GM19240 (cell line): ENCODE measurements at regions not wholly inside any gene's neighbourhood (a gene's known extent, or its start where the extent isn't known, plus 50 kb on each side); places are given as distances from the start of the nearest gene placed in this dataset.

Experiments
- DNase-seq: peaks from one replicate; pipeline ENCODE4 v3.0.0; 2011; ENCODE audit warnings: low spot score; ENCODE audit not compliant: insufficient read length

DNA sequence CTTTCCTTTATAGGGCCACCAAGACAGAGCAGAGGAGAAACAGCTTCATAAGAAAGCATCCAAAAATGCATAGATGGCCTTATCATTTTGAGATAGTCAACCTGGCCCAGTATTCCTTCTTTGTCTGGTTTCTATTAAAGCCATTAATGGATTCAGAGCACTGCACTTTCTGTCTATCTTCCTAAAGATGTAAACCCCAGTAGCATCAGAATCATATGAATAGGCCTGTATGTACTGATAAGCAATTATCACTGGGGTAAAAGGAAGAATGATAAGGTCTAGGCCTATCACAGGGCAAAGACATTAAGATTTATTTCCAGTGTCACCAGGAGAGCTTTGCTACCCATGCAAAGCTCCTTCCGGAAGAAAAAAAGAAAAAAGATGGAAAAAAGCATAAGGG lies 432.5 kb upstream of the C9orf72 start:
- no peak for DNase-seq

DNA sequence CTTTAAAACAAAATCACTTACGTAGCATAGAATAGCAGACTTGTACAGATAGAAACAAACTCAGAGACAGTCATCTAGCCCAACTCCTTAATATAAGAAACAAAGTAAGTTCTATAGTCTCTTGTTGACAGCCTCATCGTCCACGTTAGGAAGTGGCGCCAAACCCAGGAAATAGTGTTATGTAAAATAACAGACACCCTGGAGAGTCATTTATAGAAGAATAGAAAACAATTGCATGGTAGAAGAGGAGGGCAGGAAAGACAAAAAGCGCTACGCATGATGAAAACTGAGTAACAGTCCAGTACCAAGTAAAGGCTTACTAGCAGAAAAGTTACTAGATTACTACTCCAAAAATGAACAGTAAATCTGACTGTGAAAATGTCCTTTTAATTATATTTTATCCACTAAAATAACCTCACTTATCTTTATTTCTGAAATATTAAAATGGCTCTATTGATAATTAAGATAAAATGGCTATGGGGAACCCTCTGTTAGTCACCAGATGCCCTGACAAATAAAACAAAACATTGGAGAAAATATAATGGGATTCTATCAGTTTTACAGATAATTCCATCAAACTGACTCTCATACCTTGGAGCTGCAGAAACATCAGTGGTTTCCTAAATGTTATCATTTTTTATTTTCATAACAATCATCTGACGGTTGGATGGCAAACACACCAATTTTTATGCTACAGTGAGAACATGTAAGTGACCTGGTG lies 434.0 kb upstream of the C9orf72 start:
- no peak for DNase-seq

DNA sequence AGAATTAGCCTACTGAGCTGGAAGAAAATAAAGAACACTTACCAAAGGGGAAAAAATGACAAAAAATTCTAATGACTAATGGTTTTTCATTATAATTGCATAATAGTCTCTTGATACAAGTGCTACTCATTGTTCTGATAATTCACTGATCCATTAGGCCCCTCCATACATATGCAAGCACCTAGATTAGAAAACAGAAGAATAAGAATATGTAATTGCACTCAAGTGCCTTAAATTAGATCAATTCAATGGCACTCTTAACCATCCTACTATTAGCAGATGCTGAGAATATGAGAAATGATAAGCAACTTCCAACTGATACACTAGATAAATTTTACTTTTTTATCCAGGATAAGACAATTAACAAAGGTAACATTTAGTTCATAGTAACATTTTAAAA lies 440.9 kb upstream of the C9orf72 start:
- no peak for DNase-seq

DNA sequence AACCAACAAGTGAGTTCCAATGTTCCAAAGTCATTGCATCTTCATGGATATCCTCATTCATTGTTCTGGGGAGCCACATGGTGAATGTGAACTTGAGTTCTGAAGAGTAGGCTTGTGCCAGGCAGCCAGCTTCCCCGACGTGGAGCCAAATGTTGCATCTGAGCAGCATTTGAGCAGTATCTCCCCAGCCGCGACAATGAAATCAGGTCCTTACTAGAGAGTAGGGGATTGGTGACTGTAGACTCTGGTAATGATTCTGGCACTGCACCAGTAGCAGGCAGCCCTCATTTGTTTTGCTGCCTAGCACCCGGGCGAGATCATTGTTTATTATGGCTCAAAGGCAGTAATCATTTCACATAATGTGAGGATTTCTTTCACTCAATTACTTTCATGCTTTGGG lies 451.4 kb upstream of the C9orf72 start:
- DNase-seq, result no peak

DNA sequence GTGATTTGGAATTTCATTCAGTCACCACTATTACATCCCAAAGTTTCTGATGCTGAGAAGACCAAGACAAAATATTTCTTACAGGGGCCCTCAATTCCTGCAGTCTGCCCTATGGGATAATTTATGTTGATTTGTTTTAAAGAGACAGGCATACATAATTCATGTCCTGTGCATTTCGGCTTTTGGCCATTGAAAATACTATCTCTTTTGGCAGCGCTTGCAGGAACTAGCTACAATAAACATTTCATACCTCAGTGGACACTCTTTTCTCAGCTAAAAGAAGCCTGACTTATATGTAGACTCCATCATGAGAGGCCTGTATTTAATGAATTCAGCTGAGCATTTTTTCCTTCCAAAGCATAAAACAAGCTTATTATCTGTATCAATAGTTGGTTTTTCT lies 451.9 kb upstream of the C9orf72 start:
- DNase-seq, result no peak

DNA sequence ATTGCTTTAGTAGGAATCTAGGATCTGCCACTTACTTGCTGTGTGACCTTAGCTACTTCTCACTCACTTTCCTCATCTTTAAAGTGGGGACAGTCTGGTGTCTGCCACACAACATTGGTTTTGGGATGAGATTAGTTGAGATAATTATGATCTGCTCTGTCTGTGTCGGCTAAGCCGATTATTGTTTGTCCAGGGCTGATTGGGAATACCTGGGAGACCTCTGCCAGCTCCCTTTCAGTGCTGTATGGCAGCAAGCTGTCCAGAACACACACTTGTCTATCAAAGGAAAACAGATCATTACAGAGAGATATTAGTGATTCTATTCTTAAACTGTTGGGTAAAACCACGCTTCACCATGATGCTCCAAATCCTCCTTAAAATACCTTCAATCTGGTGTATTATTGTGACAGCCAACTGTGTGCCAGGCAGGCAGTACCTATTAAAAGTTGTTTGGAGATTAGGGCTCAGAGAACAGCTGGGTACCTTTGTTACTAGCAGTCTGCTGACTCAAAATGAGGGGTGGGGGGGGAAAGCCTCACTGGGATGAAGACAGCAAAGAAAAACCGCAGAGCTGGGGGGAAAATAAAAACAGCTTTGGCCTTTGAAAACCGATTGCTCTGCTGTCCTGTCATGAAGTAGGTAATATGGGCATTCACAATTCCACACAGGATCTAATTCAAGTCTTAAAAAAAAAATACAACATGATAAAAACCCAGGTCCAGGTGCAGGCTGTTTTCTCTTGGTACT lies 458.4 kb upstream of the C9orf72 start:
- no peak for DNase-seq

DNA sequence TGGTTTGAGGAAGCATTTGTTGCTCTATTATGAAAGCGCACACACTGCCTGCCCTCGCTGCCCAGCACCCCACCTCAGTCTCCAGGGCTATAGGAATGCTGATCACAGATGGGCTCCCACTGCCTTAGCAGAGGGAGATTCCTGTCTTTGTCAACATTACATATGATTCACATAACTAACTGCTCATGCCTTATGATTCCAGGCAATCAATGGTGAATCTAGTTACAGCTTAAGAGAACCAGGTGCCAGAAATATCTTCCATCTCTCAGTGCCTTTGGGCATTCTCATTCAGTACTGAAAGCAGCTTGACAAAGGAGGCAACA lies 458.9 kb upstream of the C9orf72 start:
- DNase-seq, result no peak

DNA sequence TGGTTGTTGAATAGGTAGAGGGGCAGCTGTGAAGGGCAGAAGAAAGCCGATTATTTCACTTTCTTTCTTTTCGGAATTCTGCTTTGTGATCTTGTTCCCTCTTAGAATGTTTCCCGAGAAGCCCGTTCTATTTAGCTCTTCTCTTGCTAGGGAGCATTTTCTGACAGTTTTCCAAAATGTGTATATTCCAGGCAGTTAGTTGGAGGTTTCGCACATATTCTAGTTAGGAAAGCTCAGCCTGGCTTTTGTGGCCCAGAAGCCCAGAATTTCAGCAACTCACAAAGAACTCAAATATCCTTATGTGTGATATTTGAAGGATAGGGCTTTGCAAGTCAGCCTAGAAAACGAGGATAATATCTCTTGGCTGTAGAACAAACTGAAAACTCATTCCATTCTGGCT lies 461.0 kb upstream of the C9orf72 start:
- no peak for DNase-seq

DNA sequence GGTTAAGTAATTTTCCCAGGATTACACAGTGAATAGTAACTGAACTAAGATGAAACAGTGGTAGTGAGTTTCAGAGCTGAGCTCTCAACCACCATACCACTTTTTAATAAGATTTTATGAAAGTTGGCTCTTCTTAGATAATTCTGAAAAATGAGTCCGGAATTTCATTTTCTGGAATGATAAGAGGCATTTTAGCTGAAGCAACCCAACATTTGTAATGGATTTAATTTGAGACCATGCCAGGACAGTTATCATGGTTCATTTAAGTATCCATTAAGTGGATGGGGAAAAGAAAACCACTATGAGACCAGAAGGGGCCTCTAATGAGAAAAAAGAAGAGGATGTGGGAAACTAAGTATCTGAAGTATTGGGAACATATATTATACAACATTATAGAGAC lies 464.7 kb upstream of the C9orf72 start:
- DNase-seq, result no peak

DNA sequence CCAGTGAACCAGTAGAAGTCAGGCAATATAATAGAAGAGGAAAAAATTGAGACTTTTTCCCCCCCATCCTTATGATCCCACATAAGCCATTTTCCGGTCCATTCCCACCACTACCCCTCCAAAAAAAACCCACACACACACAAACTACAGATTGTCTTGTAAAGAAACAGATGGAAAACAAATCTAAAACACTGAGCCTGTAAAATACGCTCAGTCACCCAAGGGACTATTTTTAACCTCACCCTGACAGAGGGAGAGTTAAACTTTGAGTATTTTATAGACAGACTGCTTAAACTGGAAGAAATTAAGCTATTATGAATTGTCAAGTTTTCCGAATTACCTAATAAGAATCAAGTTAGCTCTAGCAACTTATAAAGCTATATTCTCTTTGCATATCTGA lies 471.8 kb upstream of the C9orf72 start:
- DNase-seq, result no peak

DNA sequence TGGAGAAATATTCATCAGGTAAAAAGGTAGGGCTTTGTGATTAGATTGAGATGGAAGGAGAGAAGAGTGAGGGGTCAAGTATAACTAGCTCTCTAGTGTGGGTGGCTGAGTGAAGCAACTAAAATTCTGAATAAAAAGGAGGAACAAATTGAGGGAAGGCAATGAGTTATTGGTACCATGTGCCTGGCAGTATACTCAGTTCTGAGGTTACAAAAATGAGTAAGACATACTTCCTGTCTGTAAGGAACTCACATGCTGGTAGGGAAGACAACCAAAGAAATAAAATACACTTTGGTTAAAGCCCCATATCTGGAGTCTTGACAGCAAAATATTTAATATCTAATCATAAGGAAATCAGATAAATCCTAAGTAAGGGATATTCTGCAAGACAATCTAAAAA lies 476.8 kb upstream of the C9orf72 start:
- DNase-seq, result no peak

DNA sequence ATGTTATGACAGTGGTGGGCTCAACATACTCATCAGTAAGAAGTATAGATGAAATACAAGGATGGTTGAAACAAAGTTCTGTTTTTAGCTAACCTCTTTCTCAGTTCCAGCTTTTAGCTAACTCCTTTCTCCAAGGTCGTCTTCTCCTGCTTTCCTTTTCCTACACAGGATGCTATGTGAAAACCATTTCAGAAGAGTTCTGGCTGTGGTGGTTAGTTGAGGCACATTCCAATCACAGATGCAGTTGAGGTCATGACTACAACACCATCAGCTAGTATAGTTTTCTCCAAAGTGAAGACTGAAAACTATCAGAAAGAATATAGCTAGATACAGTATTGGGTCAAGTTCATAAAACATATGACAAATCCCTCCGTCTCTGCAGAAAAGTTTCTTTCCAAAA lies 477.7 kb upstream of the C9orf72 start:
- DNase-seq, result no peak

DNA sequence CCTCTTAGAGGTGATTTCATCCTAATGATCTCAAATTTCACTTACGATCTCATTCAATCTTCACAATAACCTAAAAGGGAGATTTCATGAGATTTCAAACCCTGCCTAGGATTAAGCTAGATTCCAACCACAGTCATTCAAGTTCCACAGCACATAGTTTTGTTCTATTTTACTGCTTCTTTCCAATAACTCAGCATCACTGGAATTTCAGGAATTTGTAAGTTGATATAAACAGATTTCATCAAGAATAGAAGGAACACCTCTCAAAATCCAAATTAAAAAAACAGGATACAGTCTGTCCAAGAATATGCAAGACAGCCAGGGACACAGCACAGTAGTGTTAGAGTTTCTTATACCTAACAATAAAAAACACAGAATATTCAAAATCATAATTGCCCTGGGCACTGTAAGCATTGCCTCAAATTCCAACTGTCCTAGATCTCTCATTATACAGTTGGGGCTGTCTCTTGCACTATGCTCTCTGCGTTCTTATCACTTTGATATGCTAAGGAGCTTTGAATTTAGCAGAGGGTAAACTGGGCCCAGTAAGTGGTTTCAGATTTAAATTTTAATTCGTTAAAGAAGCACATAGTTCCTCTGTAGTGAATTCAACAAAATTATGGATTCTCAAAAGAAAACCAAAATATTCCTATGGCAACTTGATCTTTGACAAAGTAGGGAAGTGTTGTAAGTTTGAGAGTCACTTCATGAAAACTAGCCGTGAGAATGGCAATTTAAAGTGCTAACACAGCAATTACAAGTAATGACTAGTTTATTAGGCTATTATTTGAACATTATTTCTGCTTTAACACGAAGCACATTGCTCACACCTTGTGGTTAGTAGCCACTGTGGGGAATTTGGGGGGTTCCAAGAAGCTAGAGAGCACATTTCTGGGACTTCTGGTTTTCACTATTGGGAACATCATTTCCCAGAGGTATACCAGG lies 478.6 kb upstream of the C9orf72 start:
- DNase-seq, result no peak

DNA sequence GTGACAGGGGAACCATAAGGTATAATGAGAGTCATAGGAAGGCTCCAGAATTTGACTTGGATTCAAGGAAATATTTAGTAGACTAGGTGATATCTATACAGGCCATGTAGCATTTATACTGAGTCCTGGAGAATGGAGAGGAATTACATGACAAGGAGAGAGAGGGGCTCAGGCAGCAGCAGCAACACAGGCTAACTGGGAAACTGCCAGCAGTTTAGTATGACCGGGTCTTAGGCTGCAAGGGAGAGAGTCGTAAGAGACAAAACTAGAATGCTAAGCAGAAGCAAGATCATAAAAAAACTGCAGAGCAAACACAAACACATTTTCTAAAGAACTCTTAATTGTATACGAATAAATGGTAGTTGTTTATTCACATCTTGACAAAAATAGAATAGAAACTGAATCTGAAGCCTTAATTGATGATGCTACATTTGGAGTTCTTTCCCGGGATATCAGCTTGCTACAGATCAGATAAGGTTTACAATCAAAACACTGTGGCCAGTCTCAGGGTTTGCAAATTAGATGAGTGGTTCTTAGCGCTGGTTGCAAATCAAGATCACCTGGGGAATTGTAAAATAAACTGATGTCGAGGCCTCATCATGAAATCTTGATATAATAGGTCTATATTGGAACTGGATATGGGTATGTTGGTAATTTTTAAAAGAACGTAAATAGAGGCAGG lies 480.0 kb upstream of the C9orf72 start:
- no peak for DNase-seq

DNA sequence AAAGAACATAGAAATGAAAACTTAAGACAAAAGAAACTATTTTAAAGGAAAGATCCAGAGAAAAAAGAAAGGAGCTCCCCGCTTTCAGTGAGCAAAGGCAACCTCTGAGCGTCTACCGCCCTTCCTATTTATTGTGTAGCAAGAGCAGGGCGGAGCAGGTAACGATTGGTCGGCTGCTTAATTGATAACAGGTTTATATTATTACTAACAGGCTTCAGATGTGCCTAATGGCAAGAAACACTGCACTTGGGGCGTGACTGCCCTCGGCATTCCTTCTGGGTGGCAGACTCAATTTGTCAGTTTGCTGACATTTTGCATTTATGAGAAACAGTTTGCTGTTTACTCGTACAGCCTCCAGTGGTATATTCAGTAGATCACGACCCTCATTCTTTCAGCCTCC lies 482.7 kb upstream of the C9orf72 start:
- DNase-seq, result no peak

DNA sequence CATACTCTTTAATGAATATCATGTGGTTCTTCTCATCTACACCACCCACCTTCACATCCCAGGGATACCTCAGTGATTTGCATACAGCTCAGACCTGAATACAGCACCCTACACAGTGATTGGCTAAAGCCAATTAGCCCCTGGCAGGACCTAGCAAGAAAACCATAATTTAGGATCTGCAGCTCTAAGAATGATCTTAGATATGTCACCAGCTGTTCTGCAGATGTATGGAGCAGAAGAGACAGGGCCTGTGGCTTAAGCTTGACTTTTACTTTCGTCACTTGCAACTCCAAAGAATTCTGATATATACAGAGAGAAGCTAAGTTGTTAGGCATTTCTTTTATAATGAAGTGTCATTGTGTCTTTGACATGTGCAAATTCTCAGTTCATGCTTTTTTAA lies 483.2 kb upstream of the C9orf72 start:
- no peak for DNase-seq

DNA sequence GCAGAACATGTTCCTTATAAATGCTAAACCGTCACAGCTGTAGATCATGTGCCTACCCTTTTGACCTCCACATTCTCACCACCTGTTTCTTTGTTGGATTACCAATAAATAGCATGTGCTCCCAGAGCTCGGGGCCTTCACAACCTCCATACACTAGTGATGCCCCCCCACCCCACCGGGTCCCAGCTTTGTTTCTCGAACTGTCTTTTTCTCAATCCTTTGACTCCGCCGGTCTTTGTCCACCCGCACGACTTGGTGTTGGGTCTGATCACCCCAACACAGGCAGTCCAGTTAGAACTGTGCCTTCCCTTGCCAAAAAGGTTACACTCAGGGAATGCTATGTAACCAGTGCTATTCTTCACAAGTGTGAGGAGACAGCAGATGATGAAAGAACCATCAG lies 485.9 kb upstream of the C9orf72 start:
- no peak for DNase-seq

DNA sequence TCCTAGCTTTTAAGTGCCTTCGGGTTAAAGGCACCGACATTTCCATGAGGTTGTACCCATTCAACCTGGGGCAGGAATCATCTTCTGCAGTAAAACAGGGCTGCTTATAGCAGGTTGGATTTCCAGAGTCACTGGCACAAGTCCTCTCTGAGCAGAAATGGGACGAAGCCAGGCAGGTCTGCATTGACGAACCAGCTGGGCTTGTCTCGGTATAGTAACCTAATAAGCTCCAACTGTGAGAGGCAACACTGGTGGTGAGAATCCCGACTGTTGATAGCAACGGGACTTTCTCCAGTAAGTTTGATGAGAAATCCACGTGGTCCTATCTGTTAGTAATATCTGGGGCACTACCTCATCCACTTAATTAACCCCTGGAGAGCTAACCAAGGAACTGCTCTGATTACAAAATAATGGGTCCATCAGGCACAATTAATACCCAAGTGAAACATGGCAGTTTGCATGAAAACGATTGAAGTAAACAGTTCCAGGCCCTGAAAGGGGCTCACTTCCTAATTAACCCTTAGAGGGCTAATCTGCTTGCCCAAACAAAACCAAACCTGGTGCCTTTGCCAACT lies 491.0 kb upstream of the C9orf72 start:
- no peak for DNase-seq

DNA sequence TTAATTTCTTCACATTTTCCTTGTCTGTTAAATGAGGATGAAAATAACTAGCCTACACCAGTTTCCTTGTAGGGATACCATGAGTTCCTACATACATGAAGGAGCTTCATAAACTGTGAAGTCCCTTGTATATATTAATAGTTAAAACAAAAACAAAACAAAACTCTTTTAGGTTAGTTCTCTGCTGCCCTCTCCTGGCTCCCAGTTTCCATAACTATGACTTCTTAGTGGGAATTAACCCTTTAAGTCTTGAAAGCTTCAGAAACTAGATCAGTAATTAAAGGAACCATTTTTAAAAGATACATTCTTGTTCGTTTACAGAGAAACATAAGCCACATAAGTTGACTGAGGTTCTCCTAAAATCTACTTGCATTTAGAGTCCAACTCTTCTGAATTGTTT lies 500.0 kb upstream of the C9orf72 start:
- DNase-seq, result no peak

DNA sequence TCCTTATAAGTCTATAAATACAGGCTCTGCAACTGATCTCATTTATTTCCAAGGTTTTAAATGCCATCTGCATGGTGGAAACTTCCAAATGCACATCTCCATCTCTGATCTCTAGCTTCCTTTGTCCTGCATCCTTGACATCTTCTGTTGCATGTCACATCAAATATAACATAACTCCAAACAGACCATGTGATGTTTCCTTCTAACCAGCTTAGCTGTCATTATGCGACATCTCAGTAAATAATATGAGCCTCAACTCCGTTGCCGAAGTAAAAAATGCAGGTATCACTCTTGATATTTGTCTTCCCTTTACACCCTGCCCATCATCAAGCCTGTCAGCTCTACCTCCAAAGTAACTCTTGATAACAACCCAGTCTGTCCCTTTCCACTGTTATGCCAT lies 506.4 kb upstream of the C9orf72 start:
- no peak for DNase-seq

DNA sequence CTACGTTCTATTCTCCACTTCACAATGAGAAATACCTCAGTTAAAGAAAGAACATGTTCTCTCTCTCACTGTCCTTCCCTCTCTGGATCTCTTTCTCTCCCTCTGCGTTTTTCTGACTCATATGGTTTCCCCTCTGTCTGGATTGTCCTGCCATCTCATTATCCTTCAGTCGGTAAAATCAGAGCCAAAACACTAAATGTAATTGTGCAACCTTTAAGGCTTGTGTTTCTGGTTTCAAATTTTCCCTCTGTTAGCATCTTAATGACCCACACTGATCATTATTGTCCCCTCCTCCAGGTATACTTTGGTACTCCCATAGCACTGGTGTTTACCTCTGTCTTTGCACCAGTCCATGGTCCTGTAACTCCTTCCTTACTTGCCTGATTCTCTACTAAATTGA lies 509.4 kb upstream of the C9orf72 start:
- no peak for DNase-seq
